ENCODE measurements at regions not wholly inside any gene's neighbourhood (a gene's known extent, or its start where the extent isn't known, plus 50 kb on each side); places are given as distances from the start of the nearest gene placed in this dataset.

- no peak for TF ChIP-seq CHD7 (IDR thresholded peaks at IDR 0.05; ENCODE audit: insufficient replicate concordance, low read length)
- no peak for TF ChIP-seq ATF2 (IDR thresholded peaks at IDR 0.05; ENCODE audit: low read length)
- TF ChIP-seq SIRT6 (IDR thresholded peaks at IDR 0.05; ENCODE audit: low read length) = no peak
- TF ChIP-seq BCL11A (IDR thresholded peaks at IDR 0.05; ENCODE audit: low read depth in 2 of 2, low read length in 2 of 2) = no peak
- TF ChIP-seq SP2 (IDR thresholded peaks at IDR 0.05; ENCODE audit: low read length) = no peak
- TF ChIP-seq HDAC2 (IDR thresholded peaks at IDR 0.05; ENCODE audit: borderline replicate concordance in 1 of 2, low read depth in 2 of 2, low read length in 2 of 2) = no peak
- no peak for TF ChIP-seq RAD21 (IDR thresholded peaks at IDR 0.05 in 1 of 2, conservative IDR thresholded peaks at IDR 0.05 in 1 of 2; ENCODE audit: low read depth in 2 of 2, low read length in 2 of 2)
- TF ChIP-seq KDM4A (IDR thresholded peaks at IDR 0.05; ENCODE audit: low read depth, low read length, severe bottlenecking) = no peak
- no peak for TF ChIP-seq E2F6 (IDR thresholded peaks at IDR 0.05)
These were observed 202.3 kb upstream of the RPL38 start (continued) for GRCh38 chr17:74001145-74001544.
